ENCODE measurements at regions not wholly inside any gene's neighbourhood (a gene's known extent, or its start where the extent isn't known, plus 50 kb on each side); places are given as distances from the start of the nearest gene placed in this dataset.

- H3K36me3 ChIP-seq (ENCODE audit: control insufficient read depth in 1 of 2, insufficient read depth in 2 of 2, low read length in 2 of 2), result no peaks in the 10 kb centered on the region
- H3K4me3 ChIP-seq (ENCODE audit: low read depth in 1 of 2, low read length in 2 of 2), result no peak overlapping the region
- H3K9ac ChIP-seq (ENCODE audit: low read depth in 1 of 2, low read length in 2 of 2), result no peak overlapping the region
- no peaks in the 10 kb centered on the region for H3K4me1 ChIP-seq (ENCODE audit: control insufficient read depth in 1 of 2, insufficient read depth in 2 of 2, low read length in 2 of 2)
- H3K27me3 ChIP-seq (ENCODE audit: control insufficient read depth in 1 of 2, insufficient read depth in 2 of 2, low read length in 2 of 2), result no peaks in the 10 kb centered on the region
- no peak overlapping the region for H3K27ac ChIP-seq (ENCODE audit: low read depth, low read length)
- no peaks in the 10 kb centered on the region for H3K9me3 ChIP-seq (ENCODE audit: control insufficient read depth in 1 of 2, low read length in 2 of 2)
Measured at GRCh38 chr13:34303346-34303745, 485.4 kb downstream of the RFC3 start.

- Histone ChIP-seq H3K4me1 (ENCODE audit: control insufficient read depth in 1 of 2, insufficient read depth in 2 of 2, low read length in 2 of 2) (no peaks in the 10 kb centered on the region), H3K27me3 (ENCODE audit: control insufficient read depth in 1 of 2, insufficient read depth in 2 of 2, low read length in 2 of 2) (no peaks in the 10 kb centered on the region)
Measured at GRCh38 chr13:34307607-34308006, 489.7 kb downstream of the RFC3 start.

GRCh38 chr13:34308725-34309124 is 490.8 kb downstream of the RFC3 start:
- H3K27ac ChIP-seq (ENCODE audit: low read depth, low read length), result no peak overlapping the region
- no peaks in the 10 kb centered on the region for H3K27me3 ChIP-seq (ENCODE audit: control insufficient read depth in 1 of 2, insufficient read depth in 2 of 2, low read length in 2 of 2)
- H3K9ac ChIP-seq (ENCODE audit: low read depth in 1 of 2, low read length in 2 of 2), result no peak overlapping the region
- no peaks in the 10 kb centered on the region for H3K36me3 ChIP-seq (ENCODE audit: control insufficient read depth in 1 of 2, insufficient read depth in 2 of 2, low read length in 2 of 2)
- no peaks in the 10 kb centered on the region for H3K4me1 ChIP-seq (ENCODE audit: control insufficient read depth in 1 of 2, insufficient read depth in 2 of 2, low read length in 2 of 2)
- H3K4me3 ChIP-seq (ENCODE audit: low read depth in 1 of 2, low read length in 2 of 2), result no peak overlapping the region
- no peaks in the 10 kb centered on the region for H3K9me3 ChIP-seq (ENCODE audit: control insufficient read depth in 1 of 2, low read length in 2 of 2)

More at GRCh38 chr13:34307607-34308006, 489.7 kb downstream of the RFC3 start:
- H3K36me3 ChIP-seq (ENCODE audit: control insufficient read depth in 1 of 2, insufficient read depth in 2 of 2, low read length in 2 of 2), result no peaks in the 10 kb centered on the region
- H3K27ac ChIP-seq (ENCODE audit: low read depth, low read length), result no peak overlapping the region
- no peak overlapping the region for H3K4me3 ChIP-seq (ENCODE audit: low read depth in 1 of 2, low read length in 2 of 2)
- H3K9ac ChIP-seq (ENCODE audit: low read depth in 1 of 2, low read length in 2 of 2), result no peak overlapping the region
- H3K9me3 ChIP-seq (ENCODE audit: control insufficient read depth in 1 of 2, low read length in 2 of 2), result no peaks in the 10 kb centered on the region

GRCh38 chr13:34310539-34310938 is 492.6 kb downstream of the RFC3 start:
- Histone ChIP-seq H3K27ac (ENCODE audit: low read depth, low read length) (no peak overlapping the region), H3K9ac (ENCODE audit: low read depth in 1 of 2, low read length in 2 of 2) (no peak overlapping the region), H3K27me3 (ENCODE audit: control insufficient read depth in 1 of 2, insufficient read depth in 2 of 2, low read length in 2 of 2) (no peaks in the 10 kb centered on the region), H3K36me3 (ENCODE audit: control insufficient read depth in 1 of 2, insufficient read depth in 2 of 2, low read length in 2 of 2) (no peaks in the 10 kb centered on the region), H3K9me3 (ENCODE audit: control insufficient read depth in 1 of 2, low read length in 2 of 2) (no peaks in the 10 kb centered on the region), H3K4me3 (ENCODE audit: low read depth in 1 of 2, low read length in 2 of 2) (no peak overlapping the region), H3K4me1 (ENCODE audit: control insufficient read depth in 1 of 2, insufficient read depth in 2 of 2, low read length in 2 of 2) (no peaks in the 10 kb centered on the region)

GRCh38 chr13:34311251-34311650 is 493.3 kb downstream of the RFC3 start:
- no peak overlapping the region for H3K9ac ChIP-seq (ENCODE audit: low read depth in 1 of 2, low read length in 2 of 2)
- H3K36me3 ChIP-seq (ENCODE audit: control insufficient read depth in 1 of 2, insufficient read depth in 2 of 2, low read length in 2 of 2), result no peaks in the 10 kb centered on the region
- H3K9me3 ChIP-seq (ENCODE audit: control insufficient read depth in 1 of 2, low read length in 2 of 2), result no peaks in the 10 kb centered on the region
- H3K27me3 ChIP-seq (ENCODE audit: control insufficient read depth in 1 of 2, insufficient read depth in 2 of 2, low read length in 2 of 2), result no peaks in the 10 kb centered on the region
- no peak overlapping the region for H3K27ac ChIP-seq (ENCODE audit: low read depth, low read length)
- H3K4me3 ChIP-seq (ENCODE audit: low read depth in 1 of 2, low read length in 2 of 2), result no peak overlapping the region
- no peaks in the 10 kb centered on the region for H3K4me1 ChIP-seq (ENCODE audit: control insufficient read depth in 1 of 2, insufficient read depth in 2 of 2, low read length in 2 of 2)

GRCh38 chr13:34312578-34312977 is 494.6 kb downstream of the RFC3 start:
- no peaks in the 10 kb centered on the region for H3K9me3 ChIP-seq (ENCODE audit: control insufficient read depth in 1 of 2, low read length in 2 of 2)
- H3K36me3 ChIP-seq (ENCODE audit: control insufficient read depth in 1 of 2, insufficient read depth in 2 of 2, low read length in 2 of 2), result no peaks in the 10 kb centered on the region
- H3K9ac ChIP-seq (ENCODE audit: low read depth in 1 of 2, low read length in 2 of 2), result no peak overlapping the region
- no peaks in the 10 kb centered on the region for H3K4me1 ChIP-seq (ENCODE audit: control insufficient read depth in 1 of 2, insufficient read depth in 2 of 2, low read length in 2 of 2)
- H3K27ac ChIP-seq (ENCODE audit: low read depth, low read length), result no peak overlapping the region
- H3K27me3 ChIP-seq (ENCODE audit: control insufficient read depth in 1 of 2, insufficient read depth in 2 of 2, low read length in 2 of 2), result no peaks in the 10 kb centered on the region
- H3K4me3 ChIP-seq (ENCODE audit: low read depth in 1 of 2, low read length in 2 of 2), result no peak overlapping the region

GRCh38 chr13:34320084-34320483 is 502.1 kb downstream of the RFC3 start:
- H3K27ac ChIP-seq (ENCODE audit: low read depth, low read length), result no peak overlapping the region

GRCh38 chr13:34322014-34322742 is 504.2 kb downstream of the RFC3 start:
- Histone ChIP-seq H3K4me1 (ENCODE audit: control insufficient read depth in 1 of 2, insufficient read depth in 2 of 2, low read length in 2 of 2) (no peaks in the 10 kb centered on the region), H3K27ac (ENCODE audit: low read depth, low read length) (no peak overlapping the region), H3K4me3 (ENCODE audit: low read depth in 1 of 2, low read length in 2 of 2) (no peak overlapping the region), H3K9ac (ENCODE audit: low read depth in 1 of 2, low read length in 2 of 2) (no peak overlapping the region), H3K9me3 (ENCODE audit: control insufficient read depth in 1 of 2, low read length in 2 of 2) (no peaks in the 10 kb centered on the region), H3K36me3 (ENCODE audit: control insufficient read depth in 1 of 2, insufficient read depth in 2 of 2, low read length in 2 of 2) (no peaks in the 10 kb centered on the region), H3K27me3 (ENCODE audit: control insufficient read depth in 1 of 2, insufficient read depth in 2 of 2, low read length in 2 of 2) (no peaks in the 10 kb centered on the region)

More at GRCh38 chr13:34320084-34320483, 502.1 kb downstream of the RFC3 start:
- Histone ChIP-seq H3K4me3 (ENCODE audit: low read depth in 1 of 2, low read length in 2 of 2) (no peak overlapping the region), H3K4me1 (ENCODE audit: control insufficient read depth in 1 of 2, insufficient read depth in 2 of 2, low read length in 2 of 2) (no peaks in the 10 kb centered on the region), H3K27me3 (ENCODE audit: control insufficient read depth in 1 of 2, insufficient read depth in 2 of 2, low read length in 2 of 2) (no peaks in the 10 kb centered on the region), H3K9ac (ENCODE audit: low read depth in 1 of 2, low read length in 2 of 2) (no peak overlapping the region), H3K9me3 (ENCODE audit: control insufficient read depth in 1 of 2, low read length in 2 of 2) (no peaks in the 10 kb centered on the region), H3K36me3 (ENCODE audit: control insufficient read depth in 1 of 2, insufficient read depth in 2 of 2, low read length in 2 of 2) (no peaks in the 10 kb centered on the region)

GRCh38 chr13:34322743-34323074 is 504.8 kb downstream of the RFC3 start:
- H3K36me3 ChIP-seq (ENCODE audit: control insufficient read depth in 1 of 2, insufficient read depth in 2 of 2, low read length in 2 of 2), result no peaks in the 10 kb centered on the region
- H3K9ac ChIP-seq (ENCODE audit: low read depth in 1 of 2, low read length in 2 of 2), result no peak overlapping the region
- H3K27ac ChIP-seq (ENCODE audit: low read depth, low read length), result no peak overlapping the region
- H3K4me3 ChIP-seq (ENCODE audit: low read depth in 1 of 2, low read length in 2 of 2), result no peak overlapping the region
- no peaks in the 10 kb centered on the region for H3K9me3 ChIP-seq (ENCODE audit: control insufficient read depth in 1 of 2, low read length in 2 of 2)
- H3K4me1 ChIP-seq (ENCODE audit: control insufficient read depth in 1 of 2, insufficient read depth in 2 of 2, low read length in 2 of 2), result no peaks in the 10 kb centered on the region
- no peaks in the 10 kb centered on the region for H3K27me3 ChIP-seq (ENCODE audit: control insufficient read depth in 1 of 2, insufficient read depth in 2 of 2, low read length in 2 of 2)

- Histone ChIP-seq H3K4me1 (ENCODE audit: control insufficient read depth in 1 of 2, insufficient read depth in 2 of 2, low read length in 2 of 2) (no peaks in the 10 kb centered on the region), H3K27ac (ENCODE audit: low read depth, low read length) (no peak overlapping the region), H3K9ac (ENCODE audit: low read depth in 1 of 2, low read length in 2 of 2) (no peak overlapping the region), H3K27me3 (ENCODE audit: control insufficient read depth in 1 of 2, insufficient read depth in 2 of 2, low read length in 2 of 2) (no peaks in the 10 kb centered on the region), H3K9me3 (ENCODE audit: control insufficient read depth in 1 of 2, low read length in 2 of 2) (peaks cover 0 to 4% of the 10 kb centered on the region in 2 donors), H3K36me3 (ENCODE audit: control insufficient read depth in 1 of 2, insufficient read depth in 2 of 2, low read length in 2 of 2) (no peaks in the 10 kb centered on the region), H3K4me3 (ENCODE audit: low read depth in 1 of 2, low read length in 2 of 2) (no peak overlapping the region)
Measured at GRCh38 chr13:34335014-34336007, 517.4 kb downstream of the RFC3 start.

Measured in duodenal mucosa (tissue), 2 donors.